GM12891 (cell line): ENCODE measurements at regions not wholly inside any gene's neighbourhood (a gene's known extent, or its start where the extent isn't known, plus 50 kb on each side); places are given as distances from the start of the nearest gene placed in this dataset.

Experiments
- PAX5 ChIP-seq: IDR thresholded peaks from 2 replicates; pipeline ENCODE4 v1.6.1; 2011; ENCODE audit warnings: low read length, moderate library complexity, mild to moderate bottlenecking; ENCODE audit not compliant: insufficient read depth, severe bottlenecking
- POLR2A ChIP-seq: IDR thresholded peaks from 2 replicates; pipeline ENCODE4 v1.6.1; 2011; ENCODE audit warnings: low read depth, low read length, control low read depth
- POLR2AphosphoS5 ChIP-seq: IDR thresholded peaks from 2 replicates; pipeline ENCODE4 v1.6.1; 2011; ENCODE audit warnings: low read depth, low read length, control low read depth
- POU2F2 ChIP-seq: IDR thresholded peaks from 2 replicates; pipeline ENCODE4 v1.6.1; 2011; ENCODE audit warnings: low read depth, mild to moderate bottlenecking, control low read depth, low read length, moderate library complexity
- SPI1 ChIP-seq: IDR thresholded peaks from 2 replicates; pipeline ENCODE4 v1.6.1; 2011; ENCODE audit warnings: low read depth, low read length, control low read depth
- TAF1 ChIP-seq: IDR thresholded peaks from 2 replicates; pipeline ENCODE4 v1.6.1; 2011; ENCODE audit warnings: low read depth, low read length, control low read depth

GRCh38 chr13:107743983-107744382 lies 471.4 kb downstream of the LIG4 start:
- no peak for TF ChIP-seq TAF1
- no peak for TF ChIP-seq POLR2A
- no peak for TF ChIP-seq POLR2AphosphoS5
- TF ChIP-seq SPI1 = no peak
- TF ChIP-seq PAX5 = no peak
- no peak for TF ChIP-seq POU2F2
